ENCODE measurements at regions not wholly inside any gene's neighbourhood (a gene's known extent, or its start where the extent isn't known, plus 50 kb on each side); places are given as distances from the start of the nearest gene placed in this dataset.

DNA sequence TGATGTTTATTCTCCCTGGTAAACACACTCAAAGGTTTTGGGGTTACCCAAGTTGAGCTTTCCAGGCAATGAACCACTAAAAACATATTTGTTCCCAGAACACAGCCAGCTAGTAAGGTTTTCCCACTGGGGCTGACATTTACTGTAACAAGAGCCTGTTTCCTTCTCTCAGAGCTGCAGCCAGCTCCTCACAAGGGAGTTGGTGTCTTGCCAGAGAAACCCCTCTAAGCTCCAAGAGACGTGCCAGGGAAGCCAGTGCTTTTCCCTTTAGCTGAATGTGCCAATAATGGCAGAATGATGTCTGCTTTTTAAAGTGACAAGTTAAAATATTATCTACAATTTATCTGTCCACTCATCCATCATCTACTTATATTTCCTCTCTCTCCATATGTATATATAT lies 170.8 kb upstream of the RBFOX1 start:
- Histone ChIP-seq H3K27me3 (ENCODE audit: low read length) (0 out of 2 replicates have a peak, but pooled peaks cover 2% of the 10 kb centered on the region), H3K9me2 (replicated peaks; ENCODE audit: insufficient read depth, low read length) (no peaks in the 10 kb centered on the region), H4K20me1 (ENCODE audit: low read depth, low read length) (no peaks in the 10 kb centered on the region), H3K9ac (ENCODE audit: low read length) (no peak overlapping the region), H3K79me2 (ENCODE audit: insufficient read depth, low read length) (no peaks in the 10 kb centered on the region), H3K4me3 (ENCODE audit: insufficient read depth, low read length, poor library complexity, severe bottlenecking) (no peak overlapping the region), H3F3A (ENCODE audit: insufficient read depth) (no peaks in the 10 kb centered on the region), H3K36me3 (ENCODE audit: low read length) (no peaks in the 10 kb centered on the region), H2AFZ (ENCODE audit: low read depth, low read length, severe bottlenecking) (no peak overlapping the region), H3K4me2 (ENCODE audit: low read depth, low read length, poor library complexity, severe bottlenecking) (no peak overlapping the region), H3K27ac (ENCODE audit: low read depth, low read length) (no peak overlapping the region), H3K9me3 (ENCODE audit: insufficient read depth, low read length) (no peaks in the 10 kb centered on the region)
- TF ChIP-seq CTCF (IDR thresholded peaks at IDR 0.05; ENCODE audit: insufficient read depth, low read length, poor library complexity, severe bottlenecking): no peak
- no peak for TF ChIP-seq EZH2phosphoT487 (conservative IDR thresholded peaks at IDR 0.05; ENCODE audit: low read length)

- TF ChIP-seq CTCF (IDR thresholded peaks at IDR 0.05; ENCODE audit: insufficient read depth, low read length, poor library complexity, severe bottlenecking) (no peak), EZH2phosphoT487 (conservative IDR thresholded peaks at IDR 0.05; ENCODE audit: low read length) (no peak)
- Histone ChIP-seq H2AFZ (ENCODE audit: low read depth, low read length, severe bottlenecking) (no peak overlapping the region), H3K4me3 (ENCODE audit: insufficient read depth, low read length, poor library complexity, severe bottlenecking) (no peak overlapping the region), H3K79me2 (ENCODE audit: insufficient read depth, low read length) (no peaks in the 10 kb centered on the region), H3K9me2 (replicated peaks; ENCODE audit: insufficient read depth, low read length) (no peaks in the 10 kb centered on the region), H3F3A (ENCODE audit: insufficient read depth) (no peaks in the 10 kb centered on the region), H3K27ac (ENCODE audit: low read depth, low read length) (no peak overlapping the region), H3K36me3 (ENCODE audit: low read length) (no peaks in the 10 kb centered on the region), H3K4me2 (ENCODE audit: low read depth, low read length, poor library complexity, severe bottlenecking) (no peak overlapping the region), H3K9me3 (ENCODE audit: insufficient read depth, low read length) (no peaks in the 10 kb centered on the region), H3K9ac (ENCODE audit: low read length) (no peak overlapping the region), H3K27me3 (ENCODE audit: low read length) (0 out of 2 replicates have a peak, but pooled peaks cover 2% of the 10 kb centered on the region), H4K20me1 (ENCODE audit: low read depth, low read length) (no peaks in the 10 kb centered on the region)
Measured at GRCh38 chr16:7160093-7160492, 172.6 kb upstream of the RBFOX1 start.

GRCh38 chr16:7158481-7158880 lies 174.2 kb upstream of the RBFOX1 start:
- H4K20me1 ChIP-seq (ENCODE audit: low read depth, low read length): no peaks in the 10 kb centered on the region
- H3K9me3 ChIP-seq (ENCODE audit: insufficient read depth, low read length): no peaks in the 10 kb centered on the region
- H3K9ac ChIP-seq (ENCODE audit: low read length): no peak overlapping the region
- TF ChIP-seq CTCF (IDR thresholded peaks at IDR 0.05; ENCODE audit: insufficient read depth, low read length, poor library complexity, severe bottlenecking) (no peak), EZH2phosphoT487 (conservative IDR thresholded peaks at IDR 0.05; ENCODE audit: low read length) (no peak)
- H3K27me3 ChIP-seq (ENCODE audit: low read length): no peaks in the 10 kb centered on the region
- no peak overlapping the region for H3K4me3 ChIP-seq (ENCODE audit: insufficient read depth, low read length, poor library complexity, severe bottlenecking)
- no peaks in the 10 kb centered on the region for H3K79me2 ChIP-seq (ENCODE audit: insufficient read depth, low read length)
- no peak overlapping the region for H3K27ac ChIP-seq (ENCODE audit: low read depth, low read length)
- no peak overlapping the region for H3K4me2 ChIP-seq (ENCODE audit: low read depth, low read length, poor library complexity, severe bottlenecking)
- no peaks in the 10 kb centered on the region for H3K36me3 ChIP-seq (ENCODE audit: low read length)
- H3F3A ChIP-seq (ENCODE audit: insufficient read depth): no peaks in the 10 kb centered on the region
- H3K9me2 ChIP-seq (replicated peaks; ENCODE audit: insufficient read depth, low read length): no peaks in the 10 kb centered on the region
- no peak overlapping the region for H2AFZ ChIP-seq (ENCODE audit: low read depth, low read length, severe bottlenecking)

All from SU-DHL-6 (cell line).